ENCODE measurements at regions not wholly inside any gene's neighbourhood (a gene's known extent, or its start where the extent isn't known, plus 50 kb on each side); places are given as distances from the start of the nearest gene placed in this dataset.

- TF ChIP-seq EZH2phosphoT487 (IDR thresholded peaks at IDR 0.05; ENCODE audit: unreplicated experiment) (no peak), EZH2 (IDR thresholded peaks at IDR 0.05; ENCODE audit: low read depth, unreplicated experiment) (no peak), CTCF (conservative IDR thresholded peaks at IDR 0.05; ENCODE audit: low read depth in 2 of 2) (no peak), POLR2AphosphoS5 (IDR thresholded peaks at IDR 0.05; ENCODE audit: low read depth) (no peak), ZNF331 (CRISPR knock-in tag; IDR thresholded peaks at IDR 0.05; ENCODE audit: low read depth) (no peak), ETS1 (IDR thresholded peaks at IDR 0.05) (no peak), CREB1 (CRISPR knock-in tag; IDR thresholded peaks at IDR 0.05; ENCODE audit: low read depth) (no peak), REST (IDR thresholded peaks at IDR 0.05; ENCODE audit: unreplicated experiment) (no peak), STAT1 (IDR thresholded peaks at IDR 0.05; ENCODE audit: unreplicated experiment) (no peak), JUNB (IDR thresholded peaks at IDR 0.05; ENCODE audit: unreplicated experiment) (no peak), NANOG (IDR thresholded peaks at IDR 0.05; ENCODE audit: borderline replicate concordance) (no peak)
Observed at GRCh38 chr5:3210531-3210930, 385.1 kb upstream of the IRX1 start.
